WERI-Rb-1 (cell line): ENCODE measurements at regions not wholly inside any gene's neighbourhood (a gene's known extent, or its start where the extent isn't known, plus 50 kb on each side); places are given as distances from the start of the nearest gene placed in this dataset.
"Not testable (repeated sequence)": the region's sequence is repeated elsewhere in the genome, so short reads cannot be mapped to it uniquely, and the experiment has no call there.

Experiments used
- DNase-seq: peaks from one replicate; pipeline ENCODE4 v3.0.0-alpha.2; 2020
- H3K27ac ChIP-seq: fragments of 250-450 bp; sonication (Bioruptor Pico); 2 replicates; pipeline ENCODE4 v1.5.1; 2020; ENCODE audit warnings: mild to moderate bottlenecking, moderate library complexity
- H3K27me3 ChIP-seq: fragments of 250-450 bp; sonication (Bioruptor Pico); 2 replicates; pipeline ENCODE4 v1.5.1; 2021; ENCODE audit warnings: mild to moderate bottlenecking, low read depth, moderate library complexity; ENCODE audit not compliant: insufficient read depth, severe bottlenecking
- H3K36me3 ChIP-seq: fragments of 250-450 bp; sonication (Bioruptor Pico); 2 replicates; pipeline ENCODE4 v1.5.1; 2020; ENCODE audit warnings: mild to moderate bottlenecking, moderate library complexity
- H3K4me3 ChIP-seq: 2 replicates; pipeline ENCODE4 v1.5.1; 2011; ENCODE audit warnings: low read depth, mild to moderate bottlenecking, control low read depth, low read length
- H3K9me3 ChIP-seq: fragments of 250-450 bp; sonication (Bioruptor Pico); 2 replicates; pipeline ENCODE4 v1.5.1; 2021; ENCODE audit warnings: mild to moderate bottlenecking, moderate library complexity; ENCODE audit not compliant: severe bottlenecking
- TF ChIP-seq, protein P1 (sequence below): IDR thresholded peaks from 2 replicates; pipeline ENCODE4 v1.5.1; 2011; ENCODE audit warnings: low read depth, mild to moderate bottlenecking, control low read depth, inconsistent platforms, low read length

DNA sequence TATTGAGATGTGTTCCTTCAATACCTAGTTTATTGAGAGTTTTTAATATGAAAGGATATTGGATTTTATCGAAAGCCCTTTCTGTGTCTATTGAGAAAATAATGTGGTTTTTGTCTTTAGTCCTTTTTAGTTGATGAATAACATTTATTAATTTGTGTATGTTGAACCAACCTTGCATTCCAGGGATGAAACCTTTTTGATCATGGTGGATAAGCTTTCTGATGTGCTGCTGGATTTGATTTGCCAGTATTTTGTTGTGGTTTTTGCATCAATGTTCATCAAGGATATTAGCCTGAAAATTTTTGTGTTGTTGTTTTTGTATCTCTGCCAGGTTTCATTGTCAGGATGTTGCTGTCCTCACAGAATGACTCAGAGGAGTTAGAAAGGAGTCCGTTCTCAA is 1710.4 kb downstream of the SUCLG1 start:
- H3K36me3 ChIP-seq = no peaks in the 10 kb centered on the region
- no peak overlapping the region for H3K27ac ChIP-seq
- TF ChIP-seq, protein P1, sequence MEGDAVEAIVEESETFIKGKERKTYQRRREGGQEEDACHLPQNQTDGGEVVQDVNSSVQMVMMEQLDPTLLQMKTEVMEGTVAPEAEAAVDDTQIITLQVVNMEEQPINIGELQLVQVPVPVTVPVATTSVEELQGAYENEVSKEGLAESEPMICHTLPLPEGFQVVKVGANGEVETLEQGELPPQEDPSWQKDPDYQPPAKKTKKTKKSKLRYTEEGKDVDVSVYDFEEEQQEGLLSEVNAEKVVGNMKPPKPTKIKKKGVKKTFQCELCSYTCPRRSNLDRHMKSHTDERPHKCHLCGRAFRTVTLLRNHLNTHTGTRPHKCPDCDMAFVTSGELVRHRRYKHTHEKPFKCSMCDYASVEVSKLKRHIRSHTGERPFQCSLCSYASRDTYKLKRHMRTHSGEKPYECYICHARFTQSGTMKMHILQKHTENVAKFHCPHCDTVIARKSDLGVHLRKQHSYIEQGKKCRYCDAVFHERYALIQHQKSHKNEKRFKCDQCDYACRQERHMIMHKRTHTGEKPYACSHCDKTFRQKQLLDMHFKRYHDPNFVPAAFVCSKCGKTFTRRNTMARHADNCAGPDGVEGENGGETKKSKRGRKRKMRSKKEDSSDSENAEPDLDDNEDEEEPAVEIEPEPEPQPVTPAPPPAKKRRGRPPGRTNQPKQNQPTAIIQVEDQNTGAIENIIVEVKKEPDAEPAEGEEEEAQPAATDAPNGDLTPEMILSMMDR = no peak
- H3K4me3 ChIP-seq = no peak overlapping the region
- peaks cover 8% of the 10 kb centered on the region for H3K9me3 ChIP-seq
- H3K27me3 ChIP-seq = no peaks in the 10 kb centered on the region
- no peak for DNase-seq

DNA sequence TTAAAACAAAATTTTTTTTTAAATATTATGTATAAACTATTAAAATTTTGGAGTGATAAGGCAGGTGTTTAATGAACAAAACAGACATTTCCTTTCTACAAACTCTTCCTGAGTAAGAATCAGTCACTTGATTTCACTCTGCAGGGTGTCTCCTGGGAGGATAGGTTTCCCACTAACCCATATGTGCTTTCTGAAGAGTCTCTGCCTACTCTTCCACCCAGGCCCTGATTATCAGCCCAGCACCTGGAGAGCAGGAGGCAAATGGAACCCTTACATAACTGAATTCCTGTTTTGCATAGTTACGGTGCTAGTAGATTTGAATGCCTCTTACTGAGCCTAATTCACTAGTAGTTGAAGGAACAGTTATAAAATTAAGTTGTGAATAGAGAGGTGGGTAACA is 1718.6 kb downstream of the SUCLG1 start:
- Histone ChIP-seq H3K27ac (no peak overlapping the region), H3K9me3 (no peaks in the 10 kb centered on the region), H3K36me3 (no peaks in the 10 kb centered on the region), H3K4me3 (no peak overlapping the region), H3K27me3 (no peaks in the 10 kb centered on the region)
- DNase-seq = no peak
- TF ChIP-seq, protein P1 = no peak

DNA sequence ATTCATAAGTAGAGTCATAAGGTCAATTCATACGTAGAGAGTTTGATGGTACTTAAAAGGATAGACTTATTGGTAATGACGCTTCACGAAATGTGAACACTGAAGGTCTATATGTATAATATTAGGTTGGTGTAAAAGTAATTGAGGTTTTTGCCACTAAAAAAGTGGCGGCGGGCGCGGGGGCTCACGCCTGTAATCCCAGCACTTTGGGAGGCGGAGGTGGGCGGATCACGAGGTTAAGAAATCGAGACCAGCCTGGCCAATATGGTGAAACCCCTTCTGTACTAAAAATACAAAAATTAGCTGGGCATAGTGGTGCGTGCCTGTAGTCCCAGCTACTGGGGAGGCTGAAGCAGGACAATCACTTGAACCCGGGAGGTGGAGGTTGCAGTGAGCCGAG is 1721.1 kb downstream of the SUCLG1 start:
- H3K27me3 ChIP-seq, H3K36me3 ChIP-seq, DNase-seq, H3K4me3 ChIP-seq, H3K9me3 ChIP-seq, H3K27ac ChIP-seq: not testable (repeated sequence)

DNA sequence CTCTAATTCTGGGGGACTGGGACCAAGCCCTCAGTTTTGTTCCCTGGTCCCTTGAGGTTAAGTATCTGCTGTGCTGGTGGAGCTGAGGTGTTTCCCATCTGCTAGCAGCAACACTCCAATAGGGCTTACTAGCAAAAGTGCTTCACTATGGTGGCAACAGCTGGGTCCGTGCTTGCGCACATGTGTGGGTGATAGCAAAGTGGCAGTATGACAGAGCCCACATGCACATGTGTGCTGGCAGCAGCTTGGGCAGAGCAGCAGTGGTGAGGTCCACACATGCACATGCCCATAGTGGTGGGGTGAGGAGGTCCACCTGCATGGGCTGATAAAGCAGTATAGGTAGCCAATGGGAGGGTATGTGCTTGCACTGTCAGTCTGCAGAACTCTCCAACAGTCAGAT is 1723.7 kb downstream of the SUCLG1 start:
- Histone ChIP-seq H3K27me3 (no peaks in the 10 kb centered on the region), H3K36me3 (no peaks in the 10 kb centered on the region), H3K4me3 (no peak overlapping the region), H3K27ac (no peak overlapping the region), H3K9me3 (no peaks in the 10 kb centered on the region)
- TF ChIP-seq, protein P1 = no peak
- no peak for DNase-seq

DNA sequence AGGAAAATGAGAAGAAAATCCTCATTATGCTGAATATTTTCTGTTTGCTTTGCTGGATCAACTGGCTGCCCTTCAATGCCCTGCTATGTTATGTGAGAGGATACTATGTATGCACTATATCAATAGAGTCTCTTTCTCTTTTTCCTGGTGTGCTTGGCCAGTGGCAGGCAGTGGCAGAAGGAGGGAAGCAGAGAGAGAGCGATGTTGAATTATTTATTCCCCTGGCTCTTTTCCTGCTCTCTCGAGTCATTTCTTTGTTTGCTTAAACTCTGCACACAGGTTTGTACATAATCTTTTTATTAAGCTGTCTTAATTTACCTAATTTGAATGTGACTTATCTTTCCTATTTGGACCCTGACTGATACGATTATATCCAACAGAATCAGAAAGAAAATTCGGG is 1727.3 kb downstream of the SUCLG1 start:
- Histone ChIP-seq H3K36me3 (no peaks in the 10 kb centered on the region), H3K9me3 (no peaks in the 10 kb centered on the region), H3K4me3 (no peak overlapping the region), H3K27ac (no peak overlapping the region), H3K27me3 (no peaks in the 10 kb centered on the region)
- no peak for DNase-seq
- TF ChIP-seq, protein P1 = no peak

DNA sequence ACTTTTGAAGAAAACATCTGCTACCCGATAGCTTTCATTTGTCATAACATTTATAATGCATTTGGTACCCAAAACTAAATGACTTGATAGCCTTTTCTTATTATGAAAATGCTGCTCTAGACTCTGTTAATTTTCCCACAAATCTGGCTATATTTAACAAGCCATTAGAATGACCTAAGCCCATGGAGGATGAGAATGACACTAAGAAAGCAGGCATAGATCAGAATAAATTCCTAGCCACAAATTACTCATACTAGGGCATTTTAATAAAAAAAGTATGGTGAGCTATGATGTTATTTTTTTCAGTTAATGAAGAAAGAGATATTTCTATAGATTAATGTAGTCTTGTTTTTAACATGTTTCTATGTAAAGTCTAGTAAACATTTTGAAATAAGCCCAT is 1728.3 kb downstream of the SUCLG1 start:
- DNase-seq = no peak
- H3K9me3 ChIP-seq = no peaks in the 10 kb centered on the region
- TF ChIP-seq, protein P1 = no peak

More for the DNA sequence above, 1728.3 kb downstream of the SUCLG1 start:
- no peak overlapping the region for H3K4me3 ChIP-seq
- H3K27ac ChIP-seq = no peak overlapping the region
- no peaks in the 10 kb centered on the region for H3K36me3 ChIP-seq
- H3K27me3 ChIP-seq = no peaks in the 10 kb centered on the region
